K562 (cell line): ENCODE measurements at regions not wholly inside any gene's neighbourhood (a gene's known extent, or its start where the extent isn't known, plus 50 kb on each side); places are given as distances from the start of the nearest gene placed in this dataset.
A peak's percentile ranks its signal among the peaks of the same experiment; 100 is the strongest.

Experiments
- BDP1 ChIP-seq: IDR thresholded peaks from 3 replicates; pipeline ENCODE4 v1.6.1; 2011; ENCODE audit not compliant: insufficient read length, insufficient read depth
- BRD4 ChIP-seq: fragments of 200-600 bp; sonication (generic); IDR thresholded peaks from 2 replicates; pipeline ENCODE4 v1.6.1; 2017; ENCODE audit warnings: inconsistent platforms
- EP400 ChIP-seq: fragments of 450-650 bp; IDR thresholded peaks from 2 replicates; pipeline ENCODE4 v1.6.1; 2017; ENCODE audit warnings: antibody characterized with exemption, mild to moderate bottlenecking, moderate library complexity
- HDAC8 ChIP-seq: fragments of 450-650 bp; IDR thresholded peaks from 2 replicates; pipeline ENCODE4 v1.6.1; 2016; ENCODE audit warnings: mild to moderate bottlenecking, missing genetic modification characterization, moderate library complexity, missing compliant biosample characterization
- ILF3 ChIP-seq: fragments of 450-650 bp; IDR thresholded peaks from 2 replicates; pipeline ENCODE4 v1.6.1; 2018; ENCODE audit warnings: antibody characterized with exemption, mild to moderate bottlenecking, moderate library complexity, borderline replicate concordance
- KLF6 ChIP-seq: fragments of 250-450 bp; sonication (Bioruptor Pico); IDR thresholded peaks from 2 replicates; pipeline ENCODE4 v1.4.0; 2020; ENCODE audit warnings: mild to moderate bottlenecking, moderate library complexity, borderline replicate concordance
- POLR2AphosphoS5 ChIP-seq: IDR thresholded peaks from 2 replicates; pipeline ENCODE4 v1.6.1; 2011; ENCODE audit warnings: mild to moderate bottlenecking, low read depth, low read length, moderate library complexity; ENCODE audit not compliant: control insufficient read depth, insufficient read depth
- POLR2H ChIP-seq: IDR thresholded peaks from 2 replicates; pipeline ENCODE4 v1.6.1; 2016; ENCODE audit warnings: missing genetic modification characterization, low read depth, mild to moderate bottlenecking, control low read depth, missing compliant biosample characterization, moderate library complexity
- RBM34 ChIP-seq: fragments of 200-400 bp; formaldehyde crosslinking; IDR thresholded peaks from 2 replicates; pipeline ENCODE4 v1.6.1; 2018; ENCODE audit warnings: low read length, borderline replicate concordance; ENCODE audit not compliant: insufficient read depth
- SAFB ChIP-seq: fragments of 200-400 bp; formaldehyde crosslinking; IDR thresholded peaks from 2 replicates; pipeline ENCODE4 v1.6.1; 2017; ENCODE audit warnings: low read depth, low read length, borderline replicate concordance
- SMARCA5 ChIP-seq: fragments of 450-650 bp; IDR thresholded peaks from 2 replicates; pipeline ENCODE4 v1.6.1; 2016
- SMARCB1 ChIP-seq: IDR thresholded peaks from 2 replicates; pipeline ENCODE4 v1.6.1; 2011; ENCODE audit warnings: improper control_type of control experiment, low read depth; ENCODE audit not compliant: insufficient read length
- SMARCE1 ChIP-seq: fragments of 450-650 bp; IDR thresholded peaks from 2 replicates; pipeline ENCODE4 v1.7.1; 2016; ENCODE audit warnings: mild to moderate bottlenecking
- USF1 ChIP-seq: sonication (generic); formaldehyde crosslinking; IDR thresholded peaks from 2 replicates; pipeline ENCODE4 v1.9.0; 2022; ENCODE audit warnings: mild to moderate bottlenecking, missing genetic modification reagents
- ZKSCAN8 ChIP-seq: fragments of 200-800 bp; sonication (Bioruptor generic); IDR thresholded peaks from 2 replicates; pipeline ENCODE4 v1.6.1; 2016; ENCODE audit warnings: missing genetic modification characterization, missing compliant biosample characterization
- ZNF12 ChIP-seq: sonication (generic); formaldehyde crosslinking; IDR thresholded peaks from 2 replicates; pipeline ENCODE4 v1.4.0; 2020; ENCODE audit warnings: mild to moderate bottlenecking, missing genetic modification reagents
- ZNF316 ChIP-seq: fragments of 450-650 bp; IDR thresholded peaks from 2 replicates; pipeline ENCODE4 v1.6.1; 2016
- TF ChIP-seq, protein P1 (sequence below): fragments of 250-450 bp; sonication (Bioruptor Pico); IDR thresholded peaks from 2 replicates; pipeline ENCODE4 v1.4.0; 2020; ENCODE audit warnings: mild to moderate bottlenecking
- TF ChIP-seq, protein P2 (sequence below): sonication (generic); formaldehyde crosslinking; IDR thresholded peaks from 2 replicates; pipeline ENCODE4 v1.8.1; 2023; ENCODE audit warnings: mild to moderate bottlenecking, missing genetic modification reagents
- TF ChIP-seq, protein P3 (sequence below): fragments of 250-450 bp; sonication (Bioruptor Pico); IDR thresholded peaks from 2 replicates; pipeline ENCODE4 v1.8.0; 2022; ENCODE audit warnings: inconsistent platforms, mild to moderate bottlenecking, moderate library complexity, borderline replicate concordance
- TF ChIP-seq, protein P4 (sequence below), 2 experiments: fragments of 450-650 bp in 1 of 2; sonication (generic) in 1 of 2; formaldehyde crosslinking in 1 of 2; IDR thresholded peaks in 1 of 2; conservative IDR thresholded peaks in 1 of 2; 2 replicates each; pipeline versions ENCODE4 v1.6.1 to v1.8.1; 2016 to 2023; ENCODE audit warnings: mild to moderate bottlenecking in 2 of 2, moderate library complexity in 2 of 2, inconsistent platforms in 1 of 2, missing genetic modification reagents in 1 of 2

DNA sequence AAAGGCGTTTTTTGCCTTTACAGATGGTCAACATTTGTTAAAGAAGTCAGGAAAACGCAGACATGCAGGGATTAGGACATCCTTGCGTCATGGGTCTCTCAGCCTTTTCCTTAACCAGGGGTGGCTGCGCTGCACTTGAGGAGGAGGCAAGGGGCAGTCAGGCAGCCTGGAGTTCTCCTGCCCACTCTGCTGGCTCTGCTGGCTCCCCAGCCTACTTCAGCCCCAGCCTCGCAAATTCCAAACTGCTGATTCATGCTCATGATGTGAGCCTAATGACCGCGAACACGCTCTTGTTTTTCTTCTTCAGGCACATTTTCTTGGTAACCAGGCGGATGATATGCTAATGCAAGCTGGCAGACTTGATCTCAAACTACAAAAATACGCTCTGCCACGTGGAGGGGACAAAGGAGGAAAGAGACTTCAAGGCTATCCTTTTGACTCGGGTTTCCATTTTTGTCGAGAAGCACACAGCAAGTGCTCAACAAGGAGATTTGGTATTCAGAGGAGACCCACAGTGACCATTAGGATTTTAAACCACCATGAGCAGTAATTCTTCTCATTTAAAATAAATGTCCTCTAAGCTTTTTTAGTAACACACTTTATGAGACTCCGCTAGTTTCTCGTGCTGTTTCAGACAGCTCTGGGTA lies 290.3 kb upstream of the STXBP5 start (continued):
- TF ChIP-seq, protein P1, sequence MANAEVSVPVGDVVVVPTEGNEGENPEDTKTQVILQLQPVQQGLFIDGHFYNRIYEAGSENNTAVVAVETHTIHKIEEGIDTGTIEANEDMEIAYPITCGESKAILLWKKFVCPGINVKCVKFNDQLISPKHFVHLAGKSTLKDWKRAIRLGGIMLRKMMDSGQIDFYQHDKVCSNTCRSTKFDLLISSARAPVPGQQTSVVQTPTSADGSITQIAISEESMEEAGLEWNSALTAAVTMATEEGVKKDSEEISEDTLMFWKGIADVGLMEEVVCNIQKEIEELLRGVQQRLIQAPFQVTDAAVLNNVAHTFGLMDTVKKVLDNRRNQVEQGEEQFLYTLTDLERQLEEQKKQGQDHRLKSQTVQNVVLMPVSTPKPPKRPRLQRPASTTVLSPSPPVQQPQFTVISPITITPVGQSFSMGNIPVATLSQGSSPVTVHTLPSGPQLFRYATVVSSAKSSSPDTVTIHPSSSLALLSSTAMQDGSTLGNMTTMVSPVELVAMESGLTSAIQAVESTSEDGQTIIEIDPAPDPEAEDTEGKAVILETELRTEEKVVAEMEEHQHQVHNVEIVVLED (CRISPR knock-in tag) = peak; percentile 10; the same call in 1 of the 2 replicates
- peak; percentile 87 for TF ChIP-seq EP400
- peak; percentile 87 for TF ChIP-seq SMARCE1
- TF ChIP-seq ZNF12 (CRISPR knock-in tag) = no peak
- peak; percentile 74 for TF ChIP-seq POLR2H (tag)
- TF ChIP-seq HDAC8 (tag) = peak; percentile 85
- peak; percentile 93 for TF ChIP-seq ZKSCAN8
- TF ChIP-seq, protein P2, sequence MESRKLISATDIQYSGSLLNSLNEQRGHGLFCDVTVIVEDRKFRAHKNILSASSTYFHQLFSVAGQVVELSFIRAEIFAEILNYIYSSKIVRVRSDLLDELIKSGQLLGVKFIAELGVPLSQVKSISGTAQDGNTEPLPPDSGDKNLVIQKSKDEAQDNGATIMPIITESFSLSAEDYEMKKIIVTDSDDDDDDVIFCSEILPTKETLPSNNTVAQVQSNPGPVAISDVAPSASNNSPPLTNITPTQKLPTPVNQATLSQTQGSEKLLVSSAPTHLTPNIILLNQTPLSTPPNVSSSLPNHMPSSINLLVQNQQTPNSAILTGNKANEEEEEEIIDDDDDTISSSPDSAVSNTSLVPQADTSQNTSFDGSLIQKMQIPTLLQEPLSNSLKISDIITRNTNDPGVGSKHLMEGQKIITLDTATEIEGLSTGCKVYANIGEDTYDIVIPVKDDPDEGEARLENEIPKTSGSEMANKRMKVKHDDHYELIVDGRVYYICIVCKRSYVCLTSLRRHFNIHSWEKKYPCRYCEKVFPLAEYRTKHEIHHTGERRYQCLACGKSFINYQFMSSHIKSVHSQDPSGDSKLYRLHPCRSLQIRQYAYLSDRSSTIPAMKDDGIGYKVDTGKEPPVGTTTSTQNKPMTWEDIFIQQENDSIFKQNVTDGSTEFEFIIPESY = peak; percentile 1; the same call in 1 of the 2 replicates
- TF ChIP-seq, protein P3, sequence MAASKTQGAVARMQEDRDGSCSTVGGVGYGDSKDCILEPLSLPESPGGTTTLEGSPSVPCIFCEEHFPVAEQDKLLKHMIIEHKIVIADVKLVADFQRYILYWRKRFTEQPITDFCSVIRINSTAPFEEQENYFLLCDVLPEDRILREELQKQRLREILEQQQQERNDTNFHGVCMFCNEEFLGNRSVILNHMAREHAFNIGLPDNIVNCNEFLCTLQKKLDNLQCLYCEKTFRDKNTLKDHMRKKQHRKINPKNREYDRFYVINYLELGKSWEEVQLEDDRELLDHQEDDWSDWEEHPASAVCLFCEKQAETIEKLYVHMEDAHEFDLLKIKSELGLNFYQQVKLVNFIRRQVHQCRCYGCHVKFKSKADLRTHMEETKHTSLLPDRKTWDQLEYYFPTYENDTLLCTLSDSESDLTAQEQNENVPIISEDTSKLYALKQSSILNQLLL (CRISPR knock-in tag) = no peak
- peak; percentile 65; the same call in 1 of the 2 replicates for TF ChIP-seq KLF6 (CRISPR knock-in tag)
- TF ChIP-seq ILF3 = no peak
- TF ChIP-seq USF1 (CRISPR knock-in tag) = no peak
- peak; percentile 99 for TF ChIP-seq ZNF316
- no peak for TF ChIP-seq RBM34
- TF ChIP-seq BDP1 = no peak
- TF ChIP-seq BRD4 = peak; percentile 75
- no peak for TF ChIP-seq SMARCB1
- no peak for TF ChIP-seq SAFB
- TF ChIP-seq POLR2AphosphoS5 = peak; percentile 47; the same call in 1 of the 2 replicates
- TF ChIP-seq, protein P4, sequence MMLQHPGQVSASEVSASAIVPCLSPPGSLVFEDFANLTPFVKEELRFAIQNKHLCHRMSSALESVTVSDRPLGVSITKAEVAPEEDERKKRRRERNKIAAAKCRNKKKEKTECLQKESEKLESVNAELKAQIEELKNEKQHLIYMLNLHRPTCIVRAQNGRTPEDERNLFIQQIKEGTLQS (IDR thresholded peaks at IDR 0.05) = peak; percentile 82
- TF ChIP-seq, protein P4 (CRISPR knock-in tag; conservative IDR thresholded peaks at IDR 0.05) = 0 out of 2 replicates have a peak, but pooled peaks have one; percentile 13
- TF ChIP-seq SMARCA5 = 0 out of 2 replicates have a peak, but pooled peaks have one; percentile 36
